GM03348 (cell line): ENCODE measurements at regions not wholly inside any gene's neighbourhood (a gene's known extent, or its start where the extent isn't known, plus 50 kb on each side); places are given as distances from the start of the nearest gene placed in this dataset.

ENCODE experiments used
- DNase-seq: peaks from one replicate; pipeline ENCODE4 v3.0.0; 2012; ENCODE audit warnings: low spot score

GRCh38 chr9:88692827-88693226 lies 157.8 kb downstream of the NXNL2 start:
- DNase-seq, result no peak

DNA sequence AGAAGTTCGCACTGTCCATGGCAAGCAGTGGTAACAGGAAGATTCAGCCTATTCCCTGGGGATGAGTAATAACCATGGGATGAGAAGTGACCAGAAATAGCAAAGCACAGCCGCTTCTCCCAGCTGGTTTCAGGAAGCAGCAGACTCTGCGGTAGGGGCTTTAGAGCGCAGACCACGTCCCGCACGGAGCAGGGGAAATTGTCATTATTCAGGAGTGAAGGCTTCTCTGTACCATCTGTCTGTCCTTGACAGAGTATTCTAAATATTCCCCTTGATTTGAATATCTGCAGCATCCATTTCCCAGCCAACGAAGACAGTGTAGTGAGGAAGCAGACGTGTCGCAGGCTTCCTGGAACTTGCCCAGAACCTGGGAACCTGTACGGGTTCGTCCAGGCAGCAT lies 159.6 kb downstream of the NXNL2 start:
- no peak for DNase-seq

- DNase-seq, result no peak
Observed at GRCh38 chr9:88696501-88696900, 161.5 kb downstream of the NXNL2 start.

DNA sequence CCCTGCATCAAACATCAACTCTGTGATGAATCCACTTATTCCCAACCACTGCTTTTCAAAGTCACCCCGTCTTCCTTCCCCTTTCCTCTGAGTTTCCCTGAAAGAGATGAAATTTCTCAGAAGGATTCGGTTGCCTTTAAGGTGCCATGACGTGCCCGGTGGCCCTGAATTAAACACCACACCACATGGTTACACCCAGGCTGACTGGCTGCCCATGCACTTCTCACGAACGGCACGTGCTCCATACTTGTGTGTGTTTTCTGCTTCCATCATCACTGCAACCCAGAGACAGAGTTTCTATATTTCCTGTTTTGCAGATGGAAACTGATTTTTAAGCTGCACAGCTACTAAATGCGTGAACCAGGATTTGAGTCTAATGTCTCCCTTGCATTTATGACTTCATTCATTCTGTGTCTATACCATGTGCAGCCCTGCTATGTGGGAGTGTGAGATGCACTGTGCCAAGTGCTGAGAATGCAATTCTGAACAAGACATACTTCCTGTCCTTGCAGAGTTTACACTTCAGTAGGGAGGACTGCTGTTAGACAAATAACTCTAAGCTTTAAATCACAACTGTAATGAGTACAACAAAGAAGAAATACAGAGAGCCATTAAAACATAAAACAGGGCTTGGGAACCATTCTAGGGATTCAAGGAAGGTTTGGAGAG lies 162.9 kb downstream of the NXNL2 start:
- no peak for DNase-seq

DNA sequence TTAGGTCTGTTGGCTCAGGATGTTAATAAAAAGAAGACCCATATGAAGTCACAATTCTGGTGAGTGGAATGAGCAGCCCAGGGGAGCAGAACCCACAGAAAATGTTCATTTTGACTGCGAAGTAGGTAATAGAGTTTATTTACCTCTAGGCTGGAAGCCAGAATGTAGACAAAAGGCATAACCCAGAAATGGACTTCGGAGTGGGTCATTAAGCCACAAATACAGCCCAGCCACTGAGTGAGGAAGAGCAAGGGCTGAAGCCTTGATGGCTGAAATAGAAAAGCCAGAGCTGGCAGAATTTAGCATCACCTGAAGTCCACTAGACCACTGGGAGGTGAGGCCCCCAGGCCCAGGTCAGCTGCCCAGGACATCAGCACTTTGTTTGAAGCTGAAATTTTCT lies 168.0 kb downstream of the NXNL2 start:
- no peak for DNase-seq

- DNase-seq, result no peak
Observed at GRCh38 chr9:88706193-88707113, 171.5 kb downstream of the NXNL2 start.

GRCh38 chr9:88710449-88710848 lies 175.5 kb downstream of the NXNL2 start:
- DNase-seq, result no peak

GRCh38 chr9:88711719-88712118 lies 176.7 kb downstream of the NXNL2 start:
- DNase-seq, result no peak

DNA sequence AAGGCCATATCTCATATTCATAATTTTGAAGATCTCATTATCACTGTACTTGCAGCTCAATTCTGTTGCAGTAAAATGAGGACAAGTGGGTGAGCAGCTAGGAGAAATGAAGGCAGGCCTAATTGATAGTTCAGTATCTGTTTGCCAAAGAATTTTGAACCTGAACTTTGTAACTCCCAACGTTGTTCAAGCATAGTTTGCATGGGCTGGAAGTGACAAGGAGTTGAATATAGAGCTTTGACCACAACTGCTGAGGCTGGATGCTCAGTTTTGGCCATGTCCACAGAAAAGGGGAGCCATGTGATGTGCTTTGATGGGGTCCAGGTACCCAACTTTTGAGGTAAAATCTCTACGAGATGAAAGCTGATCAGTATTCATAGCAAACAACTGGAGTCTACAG lies 177.5 kb downstream of the NXNL2 start:
- no peak for DNase-seq

DNA sequence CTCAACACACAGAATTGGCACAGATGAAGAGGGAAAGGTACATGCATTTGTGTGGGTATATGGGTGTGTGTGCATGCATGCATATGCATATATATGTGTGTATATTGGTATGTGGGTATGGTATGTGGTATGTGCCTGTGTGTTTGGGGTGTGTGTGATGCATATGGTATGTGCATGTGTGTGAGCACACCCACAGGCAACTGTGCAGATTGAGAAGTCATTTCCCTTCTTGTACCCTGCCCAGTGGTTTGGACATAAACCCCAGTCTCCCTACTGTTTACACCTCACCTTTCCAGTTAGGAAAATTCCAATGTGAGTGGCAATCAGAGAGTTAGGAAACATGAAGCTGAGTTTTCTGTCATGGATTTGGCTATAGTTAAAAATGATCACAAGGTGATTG lies 178.0 kb downstream of the NXNL2 start:
- DNase-seq, result no peak

GRCh38 chr9:88716596-88717290 lies 181.8 kb downstream of the NXNL2 start:
- no peak for DNase-seq

DNA sequence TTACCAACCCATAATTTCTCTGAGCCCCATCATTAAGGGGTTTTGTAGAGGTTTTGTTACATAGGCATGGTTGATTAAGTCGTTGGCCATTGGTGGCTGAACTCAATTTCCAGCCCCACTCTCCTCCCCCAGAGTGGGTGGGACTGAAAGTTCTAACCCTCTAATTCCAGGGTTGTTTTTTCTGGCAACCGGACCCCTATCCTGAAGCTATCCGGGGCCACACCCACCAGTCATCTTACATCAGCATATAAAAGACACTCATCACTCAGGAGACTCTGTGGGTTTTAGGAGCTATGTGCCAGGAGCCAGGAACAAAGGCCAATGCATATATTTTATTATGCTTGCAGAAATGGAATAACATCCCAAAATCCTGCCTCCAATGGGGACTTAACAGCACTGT lies 186.0 kb downstream of the NXNL2 start:
- DNase-seq, result no peak

DNA sequence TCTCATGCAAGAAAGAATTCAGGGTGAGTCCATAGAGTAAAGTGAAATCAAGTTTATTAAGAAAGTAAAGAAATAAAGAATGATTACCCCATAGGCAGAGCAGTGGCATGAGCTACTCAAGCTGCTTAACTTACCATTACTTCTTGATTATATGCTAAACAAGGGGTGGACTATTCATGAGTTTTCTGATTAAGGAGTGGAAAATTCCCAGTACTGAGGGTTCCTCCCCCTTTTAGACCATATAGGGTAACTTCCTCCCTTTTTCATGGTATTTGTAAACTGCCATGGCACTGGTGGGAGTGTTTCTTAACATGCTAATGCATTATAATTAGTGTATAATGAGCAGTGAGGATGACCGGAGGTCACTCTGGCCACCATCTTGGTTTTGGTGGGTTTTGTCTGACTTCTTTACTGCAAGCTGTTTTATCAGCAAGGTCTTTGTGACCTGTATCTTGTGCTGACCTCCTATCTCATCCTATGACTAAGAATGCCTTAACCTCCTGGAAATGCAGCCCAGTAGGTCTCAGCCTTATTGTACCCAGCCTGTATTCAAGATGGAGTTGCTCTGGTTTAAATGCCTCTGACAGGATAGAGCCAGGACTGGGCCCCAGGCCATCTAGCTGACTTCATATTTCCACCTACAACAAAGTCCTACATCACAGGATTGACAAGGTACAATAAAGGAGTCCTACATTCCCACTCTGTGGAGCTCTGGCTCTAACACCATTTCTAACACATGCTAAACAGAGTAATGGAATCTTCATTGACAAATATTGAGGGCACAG lies 186.7 kb downstream of the NXNL2 start:
- DNase-seq, result no peak

DNA sequence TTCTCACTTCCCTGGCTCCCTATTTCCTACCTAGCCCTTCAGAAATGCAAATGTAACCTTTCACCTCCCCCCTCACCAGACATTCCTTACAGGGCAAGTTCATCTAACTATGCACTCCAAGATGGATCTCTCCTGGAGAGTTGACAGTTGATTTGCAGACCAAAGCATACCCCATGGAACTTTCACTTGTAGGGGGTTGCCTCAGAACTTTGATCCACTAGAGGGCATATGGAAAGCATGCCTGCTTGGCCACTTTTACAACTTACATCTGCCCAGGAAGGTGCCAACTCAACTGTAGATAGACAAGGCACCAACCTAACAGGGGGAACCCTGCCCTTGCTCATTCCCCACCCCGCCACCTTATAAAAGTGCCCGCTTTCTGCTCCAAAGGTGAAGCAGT lies 187.8 kb downstream of the NXNL2 start:
- no peak for DNase-seq

DNA sequence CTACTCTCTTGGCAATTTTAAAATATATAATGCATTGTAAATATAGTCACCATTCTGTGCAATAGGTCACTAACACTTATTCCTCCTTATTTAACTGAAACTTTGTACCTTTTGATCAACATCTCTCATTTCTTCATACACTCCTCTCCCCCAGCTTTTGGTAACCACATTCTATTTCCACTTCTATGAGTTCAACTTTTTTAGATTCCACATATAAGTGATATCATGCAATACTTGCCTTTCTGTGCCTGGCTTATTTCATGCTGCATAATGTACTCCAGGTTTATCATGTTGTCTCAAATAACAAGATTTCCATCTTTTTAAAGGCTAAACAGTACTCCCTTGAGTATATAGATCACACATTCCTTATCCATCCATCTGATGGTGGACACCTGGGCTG lies 188.8 kb downstream of the NXNL2 start:
- DNase-seq, result no peak

DNA sequence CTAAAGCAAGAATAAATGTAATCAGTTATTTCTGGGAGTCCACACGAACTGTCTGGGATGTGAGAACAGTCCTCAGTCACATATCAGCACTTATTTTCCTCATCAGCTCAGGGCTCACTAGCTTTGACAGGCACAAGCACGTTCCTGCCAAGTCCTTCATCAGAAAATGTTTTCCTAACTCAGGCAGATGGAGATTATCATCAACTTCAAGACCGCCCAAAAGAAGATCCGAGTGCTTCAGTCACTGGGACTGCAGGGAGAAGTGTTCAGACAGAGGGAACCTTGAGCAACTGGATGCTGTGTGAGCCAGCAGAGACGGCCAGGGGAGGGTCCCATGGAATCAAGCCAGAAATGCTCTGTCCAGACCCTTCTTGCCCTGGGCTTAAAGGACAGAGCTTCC lies 189.4 kb downstream of the NXNL2 start:
- no peak for DNase-seq

GRCh38 chr9:88725300-88726019 lies 190.5 kb downstream of the NXNL2 start:
- no peak for DNase-seq

GRCh38 chr9:88726803-88727202 lies 191.8 kb downstream of the NXNL2 start:
- DNase-seq, result no peak

DNA sequence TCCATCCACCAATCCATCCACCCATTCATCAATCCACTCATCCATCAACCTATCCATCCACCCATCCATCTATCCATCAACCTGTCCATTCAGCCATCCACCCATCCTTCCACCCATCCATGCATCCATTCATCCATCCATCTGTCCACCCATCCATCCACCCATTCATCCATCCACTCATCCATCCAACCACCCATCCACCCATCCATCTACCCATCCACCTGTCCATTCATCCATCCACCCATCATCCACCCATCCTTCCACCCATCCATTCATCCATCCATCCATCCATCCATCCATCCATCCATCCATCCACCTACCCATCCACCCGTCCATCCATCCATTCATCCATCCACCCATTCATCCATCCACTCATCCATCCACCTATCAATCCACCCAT lies 195.8 kb downstream of the NXNL2 start:
- DNase-seq, result no peak

- no peak for DNase-seq
Observed at GRCh38 chr9:88732128-88732527, 197.2 kb downstream of the NXNL2 start.

DNA sequence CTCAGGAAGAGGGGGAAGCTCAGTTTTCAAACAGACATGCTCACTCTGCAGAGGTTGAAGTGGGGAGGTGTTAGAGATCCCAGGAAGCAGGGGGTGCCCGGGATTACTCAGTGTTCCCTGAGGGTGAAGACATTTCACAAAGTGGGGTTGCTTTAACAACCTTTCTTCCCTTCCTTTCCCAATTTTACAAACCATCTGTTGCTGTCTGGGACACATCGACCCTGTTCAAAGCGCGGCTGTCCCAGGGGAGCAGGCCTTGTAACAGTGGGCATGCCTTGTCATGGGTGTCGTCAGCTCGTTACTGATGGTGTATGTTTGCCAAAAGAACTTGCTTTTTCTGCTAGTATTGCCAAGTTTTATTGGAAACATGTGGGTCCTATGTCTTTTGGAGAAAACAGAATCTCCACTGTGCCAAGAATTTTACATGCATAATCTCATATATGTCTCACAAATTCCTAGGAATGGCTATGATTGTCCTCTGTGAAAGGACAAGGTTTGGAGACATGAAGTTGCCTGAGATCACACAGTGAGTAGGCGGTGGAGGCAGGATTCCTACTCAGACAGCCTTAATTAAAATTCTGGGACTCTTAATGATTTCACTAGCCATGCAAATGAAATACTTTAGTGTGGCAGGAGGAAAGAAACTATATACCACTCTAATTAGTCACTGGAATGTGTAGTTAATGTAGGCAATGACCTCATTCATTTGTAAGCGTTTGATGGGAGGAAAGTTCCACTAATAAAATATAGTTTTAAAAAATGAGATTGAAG lies 198.9 kb downstream of the NXNL2 start:
- DNase-seq, result peak; percentile 47
